Mucosa of rectum (tissue), 2 donors: ENCODE measurements at regions not wholly inside any gene's neighbourhood (a gene's known extent, or its start where the extent isn't known, plus 50 kb on each side); places are given as distances from the start of the nearest gene placed in this dataset.

ENCODE experiments used
- H3K27ac ChIP-seq, 2 donors: one replicate each; pipeline ENCODE4 v1.7.0; 2013; ENCODE audit warnings: inconsistent platforms in 2 of 2, low read depth in 2 of 2, low read length in 2 of 2
- H3K27me3 ChIP-seq, 2 donors: one replicate each; pipeline ENCODE4 v1.7.0; 2013; ENCODE audit warnings: low read length in 2 of 2; ENCODE audit not compliant: control insufficient read depth in 2 of 2, insufficient read depth in 2 of 2
- H3K36me3 ChIP-seq, 2 donors: one replicate each; pipeline ENCODE4 v1.7.0; 2013; ENCODE audit warnings: low read length in 2 of 2; ENCODE audit not compliant: control insufficient read depth in 2 of 2, insufficient read depth in 2 of 2
- H3K4me1 ChIP-seq, 2 donors: one replicate each; pipeline ENCODE4 v1.7.0; 2013; ENCODE audit warnings: low read length in 2 of 2, mild to moderate bottlenecking in 1 of 2; ENCODE audit not compliant: control insufficient read depth in 2 of 2, insufficient read depth in 2 of 2
- H3K4me3 ChIP-seq, 2 donors: one replicate each; pipeline ENCODE4 v1.7.0; 2013; ENCODE audit warnings: low read length in 2 of 2
- H3K9ac ChIP-seq, 2 donors: one replicate each; pipeline ENCODE4 v1.7.0; 2013; ENCODE audit warnings: low read length in 2 of 2, low read depth in 1 of 2, mild to moderate bottlenecking in 1 of 2
- H3K9me3 ChIP-seq, 2 donors: one replicate each; pipeline ENCODE4 v1.7.0; 2013; ENCODE audit warnings: low read length in 2 of 2; ENCODE audit not compliant: control insufficient read depth in 2 of 2
- donor health status: healthy.
- donor health status: Normal muscosa, but diverticular disease.

GRCh38 chr7:9958486-9958885 lies 1015.2 kb upstream of the PHF14 start:
- Histone ChIP-seq H3K9ac (no peak overlapping the region), H3K9me3 (peaks cover 3 to 4% of the 10 kb centered on the region in 2 donors), H3K4me3 (no peak overlapping the region), H3K27ac (no peak overlapping the region), H3K36me3 (no peaks in the 10 kb centered on the region), H3K4me1 (no peaks in the 10 kb centered on the region), H3K27me3 (no peaks in the 10 kb centered on the region)

- Histone ChIP-seq H3K9me3 (peaks cover 0 to 3% of the 10 kb centered on the region in 2 donors), H3K36me3 (no peaks in the 10 kb centered on the region), H3K4me1 (no peaks in the 10 kb centered on the region), H3K4me3 (no peak overlapping the region), H3K27me3 (no peaks in the 10 kb centered on the region), H3K9ac (no peak overlapping the region), H3K27ac (no peak overlapping the region)
Measured at GRCh38 chr7:9960460-9960859, 1013.2 kb upstream of the PHF14 start.

DNA sequence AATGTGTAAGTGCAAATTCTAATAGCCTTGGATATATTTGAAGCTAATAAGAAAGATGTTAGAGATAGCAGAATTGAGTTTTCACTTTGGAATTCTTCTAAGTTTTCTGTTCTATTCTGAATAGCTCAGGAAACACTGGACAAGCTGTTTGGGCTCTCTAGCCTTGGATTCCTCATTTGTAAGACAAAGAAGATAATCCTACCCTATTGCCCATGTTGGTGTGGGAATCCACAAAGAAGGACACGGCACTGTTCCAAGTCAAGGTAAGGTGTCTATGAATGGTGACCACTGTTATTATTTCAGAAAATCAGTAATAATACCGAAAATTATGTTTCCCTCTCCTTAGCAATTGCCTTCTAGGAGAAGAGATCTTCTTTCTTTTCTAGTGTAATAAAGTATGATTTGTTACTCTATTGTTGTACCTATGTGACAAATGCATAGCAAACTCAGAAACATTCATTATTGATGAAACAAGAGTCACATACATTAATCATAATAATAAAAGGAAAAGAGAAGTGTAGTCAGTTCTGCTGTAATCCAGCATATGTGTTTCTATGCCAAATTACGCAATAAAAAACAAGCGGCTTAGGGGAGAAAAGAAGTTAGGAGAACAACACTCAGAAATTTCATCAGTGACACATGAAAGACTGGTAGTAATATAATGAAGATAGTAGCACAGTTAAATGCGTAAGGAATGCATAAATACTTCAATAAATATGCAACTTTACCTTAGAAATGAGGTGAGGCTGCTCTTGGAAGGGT lies 1012.3 kb upstream of the PHF14 start:
- peaks cover 0 to 3% of the 10 kb centered on the region in 2 donors for H3K9me3 ChIP-seq
- no peaks in the 10 kb centered on the region for H3K27me3 ChIP-seq
- no peak overlapping the region for H3K9ac ChIP-seq
- no peaks in the 10 kb centered on the region for H3K4me1 ChIP-seq
- no peak overlapping the region for H3K27ac ChIP-seq
- H3K36me3 ChIP-seq, result no peaks in the 10 kb centered on the region
- H3K4me3 ChIP-seq, result no peak overlapping the region

DNA sequence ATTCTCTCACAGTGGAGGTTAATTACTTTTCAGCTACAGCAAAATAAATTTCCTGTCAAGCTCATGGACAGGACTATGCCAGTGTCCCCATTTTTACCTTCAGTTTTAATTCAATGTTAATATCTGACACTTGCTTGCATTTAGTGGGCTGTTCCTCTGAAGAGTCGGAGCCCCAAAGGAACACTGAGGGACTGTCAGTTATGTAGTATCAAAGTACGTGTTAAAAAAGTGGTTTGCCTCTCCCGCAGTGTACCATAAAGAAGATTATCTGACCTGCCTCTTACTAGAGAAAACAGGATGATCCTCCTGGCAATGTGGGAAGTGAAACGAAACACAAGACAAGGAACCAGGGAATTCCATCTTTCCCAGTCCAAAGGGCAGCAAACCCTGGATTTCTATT lies 1010.9 kb upstream of the PHF14 start:
- Histone ChIP-seq H3K4me1 (no peaks in the 10 kb centered on the region), H3K9ac (no peak overlapping the region), H3K27me3 (no peaks in the 10 kb centered on the region), H3K27ac (no peak overlapping the region), H3K4me3 (no peak overlapping the region), H3K36me3 (no peaks in the 10 kb centered on the region), H3K9me3 (no peaks in the 10 kb centered on the region)

GRCh38 chr7:9978106-9979064 lies 995.3 kb upstream of the PHF14 start:
- H3K36me3 ChIP-seq, result no peaks in the 10 kb centered on the region
- H3K4me1 ChIP-seq, result no peaks in the 10 kb centered on the region
- no peaks in the 10 kb centered on the region for H3K9me3 ChIP-seq
- no peaks in the 10 kb centered on the region for H3K27me3 ChIP-seq
- H3K27ac ChIP-seq, result no peak overlapping the region
- no peak overlapping the region for H3K4me3 ChIP-seq
- H3K9ac ChIP-seq, result no peak overlapping the region

DNA sequence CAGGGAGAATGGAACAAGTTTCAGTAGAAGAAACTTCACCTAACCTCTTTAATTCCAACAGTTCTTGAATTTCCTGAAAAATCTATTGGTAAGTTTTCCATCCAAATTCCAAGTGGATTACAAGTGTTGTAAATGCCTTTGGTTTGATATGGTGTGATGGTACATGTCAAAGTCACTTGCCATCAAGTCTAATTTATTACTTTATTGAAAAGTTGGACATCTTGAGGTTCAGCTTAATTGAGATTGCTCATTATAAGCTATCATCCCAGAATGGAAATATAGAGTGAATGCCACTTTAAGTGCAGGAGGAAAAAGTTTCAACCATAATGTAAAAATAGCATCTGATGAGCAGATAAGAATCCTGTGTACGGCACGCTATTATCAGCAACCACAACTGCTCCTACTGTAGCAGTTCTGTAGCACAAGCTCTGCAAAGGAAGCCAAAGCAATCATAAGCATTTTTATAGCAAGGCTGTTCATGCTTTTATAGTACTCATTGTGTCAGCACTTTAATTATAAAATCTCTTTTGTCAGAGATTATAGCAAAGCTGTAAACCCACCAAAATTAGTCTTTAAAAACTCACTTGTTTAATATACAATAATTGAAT lies 991.8 kb upstream of the PHF14 start:
- Histone ChIP-seq H3K27me3 (no peaks in the 10 kb centered on the region), H3K4me3 (no peak overlapping the region), H3K36me3 (no peaks in the 10 kb centered on the region), H3K9ac (no peak overlapping the region), H3K27ac (no peak overlapping the region), H3K9me3 (no peaks in the 10 kb centered on the region), H3K4me1 (no peaks in the 10 kb centered on the region)

DNA sequence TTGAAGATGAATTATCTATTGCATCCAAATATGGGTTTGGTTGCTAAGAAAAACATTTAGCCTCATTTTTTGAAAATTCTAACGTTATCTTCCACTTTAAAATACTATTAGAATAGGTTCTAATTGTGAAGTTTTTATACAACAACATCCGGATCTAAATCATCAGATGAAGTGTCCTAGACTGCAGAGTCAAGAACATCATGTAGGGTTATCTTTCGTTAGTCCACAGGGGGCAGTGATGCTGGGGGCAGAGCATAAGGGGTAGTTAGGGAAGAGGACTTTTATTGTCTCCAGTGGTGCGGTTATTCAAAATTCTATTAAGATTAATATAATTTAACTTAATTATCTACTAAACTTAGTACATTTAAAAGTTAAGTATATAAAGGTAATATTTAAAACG lies 990.6 kb upstream of the PHF14 start:
- H3K4me3 ChIP-seq, result no peak overlapping the region
- H3K36me3 ChIP-seq, result no peaks in the 10 kb centered on the region
- H3K27ac ChIP-seq, result no peak overlapping the region
- no peaks in the 10 kb centered on the region for H3K9me3 ChIP-seq
- H3K27me3 ChIP-seq, result no peaks in the 10 kb centered on the region
- no peak overlapping the region for H3K9ac ChIP-seq
- H3K4me1 ChIP-seq, result no peaks in the 10 kb centered on the region

GRCh38 chr7:10015687-10016086 lies 958.0 kb upstream of the PHF14 start:
- Histone ChIP-seq H3K27me3 (no peaks in the 10 kb centered on the region), H3K9me3 (peaks cover 0 to 2% of the 10 kb centered on the region in 2 donors), H3K27ac (no peak overlapping the region), H3K4me3 (no peak overlapping the region), H3K9ac (no peak overlapping the region), H3K4me1 (no peaks in the 10 kb centered on the region), H3K36me3 (no peaks in the 10 kb centered on the region)

GRCh38 chr7:10022480-10022879 lies 951.2 kb upstream of the PHF14 start:
- Histone ChIP-seq H3K4me1 (no peaks in the 10 kb centered on the region), H3K36me3 (no peaks in the 10 kb centered on the region), H3K9ac (no peak overlapping the region), H3K27ac (no peak overlapping the region), H3K27me3 (no peaks in the 10 kb centered on the region), H3K4me3 (no peak overlapping the region), H3K9me3 (no peaks in the 10 kb centered on the region)

DNA sequence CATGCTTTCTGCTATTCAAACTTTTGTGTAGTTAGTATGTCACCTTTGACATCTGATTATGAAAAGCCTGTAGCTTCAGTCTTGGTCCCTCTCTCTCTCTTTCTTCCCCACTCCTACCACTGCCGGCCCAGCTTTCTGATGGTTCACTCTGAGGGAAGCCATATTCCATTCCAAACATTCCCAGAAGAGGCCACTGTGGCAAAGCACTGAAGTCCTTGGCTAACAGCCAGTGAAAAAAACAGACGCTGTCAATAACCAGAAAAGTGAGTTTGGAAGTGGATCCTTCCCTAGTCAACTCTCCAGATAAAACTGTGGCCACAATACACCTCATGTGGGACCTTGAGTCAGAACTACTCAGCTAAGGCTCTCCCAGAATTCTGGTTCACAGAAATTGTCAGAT lies 950.7 kb upstream of the PHF14 start:
- Histone ChIP-seq H3K36me3 (no peaks in the 10 kb centered on the region), H3K4me3 (no peak overlapping the region), H3K27me3 (no peaks in the 10 kb centered on the region), H3K9ac (no peak overlapping the region), H3K27ac (no peak overlapping the region), H3K9me3 (no peaks in the 10 kb centered on the region), H3K4me1 (no peaks in the 10 kb centered on the region)
